Osteoblast (primary cell): ENCODE measurements at regions not wholly inside any gene's neighbourhood (a gene's known extent, or its start where the extent isn't known, plus 50 kb on each side); places are given as distances from the start of the nearest gene placed in this dataset.
A peak's percentile ranks its signal among the peaks of the same experiment; 100 is the strongest.
"Not testable (repeated sequence)": the region's sequence is repeated elsewhere in the genome, so short reads cannot be mapped to it uniquely, and the experiment has no call there.

Experiments used
- DNase-seq: peaks from one replicate; pipeline ENCODE4 v3.0.0; 2011; ENCODE audit warnings: low spot score, mixed read lengths; ENCODE audit not compliant: insufficient read length; ENCODE audit errors: missing footprints
- H2AFZ ChIP-seq: 2 replicates; pipeline ENCODE4 v1.6.0; 2011; ENCODE audit warnings: mild to moderate bottlenecking, low read length
- H3K27ac ChIP-seq: 2 replicates; pipeline ENCODE4 v1.5.1; 2011; ENCODE audit warnings: mild to moderate bottlenecking, low read depth, low read length, moderate library complexity
- H3K27me3 ChIP-seq: 2 replicates; pipeline ENCODE4 v1.6.0; 2012; ENCODE audit warnings: mild to moderate bottlenecking, control low read depth, inconsistent platforms, low read length, moderate library complexity; ENCODE audit not compliant: insufficient read depth
- H3K36me3 ChIP-seq: 2 replicates; pipeline ENCODE4 v1.5.1; 2011; ENCODE audit warnings: mild to moderate bottlenecking, low read length, control low read depth, moderate library complexity; ENCODE audit not compliant: insufficient read depth
- H3K4me1 ChIP-seq: 2 replicates; pipeline ENCODE4 v1.5.1; 2011; ENCODE audit warnings: mild to moderate bottlenecking, low read length, control low read depth, moderate library complexity; ENCODE audit not compliant: insufficient read depth
- H3K4me2 ChIP-seq: 2 replicates; pipeline ENCODE4 v1.6.0; 2011; ENCODE audit warnings: mild to moderate bottlenecking, low read length; ENCODE audit not compliant: insufficient read depth
- H3K4me3 ChIP-seq: fragments of 200-600 bp; sonication (generic); 3 replicates; pipeline ENCODE4 v1.5.1; 2012; ENCODE audit warnings: mild to moderate bottlenecking, low read length, inconsistent platforms; ENCODE audit not compliant: insufficient read depth
- H3K79me2 ChIP-seq: 2 replicates; pipeline ENCODE4 v1.6.0; 2012; ENCODE audit warnings: mild to moderate bottlenecking, low read length, control low read depth, inconsistent platforms; ENCODE audit not compliant: insufficient read depth
- H3K9me3 ChIP-seq: 2 replicates; pipeline ENCODE4 v1.5.1; 2011; ENCODE audit warnings: low read depth, low read length, control low read depth
- H4K20me1 ChIP-seq: 2 replicates; pipeline ENCODE4 v1.6.0; 2012; ENCODE audit warnings: mild to moderate bottlenecking, low read length, control low read depth; ENCODE audit not compliant: insufficient read depth

DNA sequence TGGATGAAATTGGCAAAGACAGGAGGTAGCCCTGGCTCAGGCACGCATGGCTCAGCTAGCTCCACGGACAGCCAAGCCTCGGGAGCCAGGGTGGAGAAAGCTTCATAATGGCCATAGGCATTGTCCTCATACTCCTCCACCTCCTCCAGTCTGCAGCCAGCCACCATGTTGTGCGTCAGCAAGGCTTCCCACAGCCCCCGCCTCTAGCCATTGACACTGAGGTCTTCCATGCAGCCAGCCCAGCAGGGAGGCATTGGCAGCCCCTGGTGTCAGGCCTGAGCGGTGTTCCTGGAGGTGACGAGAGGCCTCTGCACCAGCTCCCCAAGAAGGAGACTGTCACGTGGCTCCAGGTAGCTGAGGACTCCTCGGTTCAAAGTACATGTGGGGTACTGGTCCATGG lies 117.0 kb upstream of the ZSCAN2 start:
- H3K27ac ChIP-seq, H3K9me3 ChIP-seq, H4K20me1 ChIP-seq, DNase-seq, H3K4me3 ChIP-seq, H2AFZ ChIP-seq, H3K79me2 ChIP-seq, H3K4me2 ChIP-seq, H3K4me1 ChIP-seq, H3K27me3 ChIP-seq, H3K36me3 ChIP-seq: not testable (repeated sequence)

DNA sequence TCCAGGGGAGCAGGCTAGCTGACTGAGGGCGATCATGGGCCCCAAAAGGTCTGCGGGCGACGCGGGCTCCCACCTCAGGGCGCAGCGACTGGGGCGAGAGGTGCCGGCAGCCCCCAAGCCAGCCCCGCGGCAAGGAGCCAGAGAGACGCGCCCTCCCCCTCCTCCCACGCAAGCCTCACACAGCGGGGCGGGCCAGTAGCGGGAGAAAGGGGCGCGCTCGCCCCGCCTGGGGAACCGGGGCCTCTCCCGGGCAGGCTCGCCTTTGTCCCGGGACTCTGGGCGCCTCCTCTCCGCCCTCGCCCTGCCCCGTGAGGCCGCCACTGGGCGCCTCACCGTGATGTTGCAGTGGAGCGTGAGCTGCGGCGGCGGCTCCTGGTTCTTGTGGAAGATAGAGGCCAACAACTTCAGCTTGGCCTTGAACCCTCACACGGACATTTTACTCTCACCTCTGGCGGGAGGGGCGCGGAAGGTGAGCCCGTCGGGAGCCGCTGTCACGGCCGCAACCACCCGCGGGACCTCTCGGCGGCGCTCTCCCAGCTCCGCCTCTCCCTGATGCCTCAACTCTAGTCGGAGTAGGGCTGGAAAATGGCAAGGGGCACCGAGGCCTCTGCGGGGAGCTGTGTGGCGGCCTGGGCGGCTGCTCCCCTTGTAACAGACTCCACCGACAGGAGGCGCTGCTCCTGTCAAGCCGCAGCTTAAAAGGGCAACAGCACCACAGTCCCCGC lies 100.5 kb upstream of the ZSCAN2 start:
- H3K4me1 ChIP-seq, H3K27ac ChIP-seq, H3K36me3 ChIP-seq, H3K4me2 ChIP-seq, H3K9me3 ChIP-seq, H3K27me3 ChIP-seq, DNase-seq, H3K79me2 ChIP-seq, H4K20me1 ChIP-seq, H2AFZ ChIP-seq: not testable (repeated sequence)
- H3K4me3 ChIP-seq = peak overlapping the region; percentile 60

DNA sequence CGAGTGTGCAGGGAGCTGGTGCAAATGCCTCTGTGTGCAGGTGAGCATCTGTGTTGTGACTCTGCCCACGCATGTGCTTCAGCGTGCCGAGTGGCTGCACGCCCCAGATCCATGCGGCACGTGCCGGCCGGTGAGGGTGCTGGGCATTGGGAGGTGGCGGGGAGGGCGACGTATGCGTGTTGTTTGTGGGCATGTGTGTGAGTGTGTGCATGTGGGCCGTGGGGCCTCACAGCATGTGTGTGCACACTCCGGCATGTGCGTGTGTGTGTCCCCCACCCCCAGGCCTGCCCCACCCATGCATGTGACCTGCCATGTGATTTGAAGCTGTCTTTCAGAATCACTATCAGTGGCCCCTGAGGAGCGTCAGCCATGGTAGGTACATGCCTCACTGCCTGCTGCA lies 97.7 kb upstream of the ZSCAN2 start:
- not testable (repeated sequence) for H4K20me1 ChIP-seq, DNase-seq, H3K4me2 ChIP-seq, H2AFZ ChIP-seq, H3K36me3 ChIP-seq, H3K9me3 ChIP-seq, H3K79me2 ChIP-seq, H3K4me1 ChIP-seq, H3K4me3 ChIP-seq, H3K27ac ChIP-seq, H3K27me3 ChIP-seq

DNA sequence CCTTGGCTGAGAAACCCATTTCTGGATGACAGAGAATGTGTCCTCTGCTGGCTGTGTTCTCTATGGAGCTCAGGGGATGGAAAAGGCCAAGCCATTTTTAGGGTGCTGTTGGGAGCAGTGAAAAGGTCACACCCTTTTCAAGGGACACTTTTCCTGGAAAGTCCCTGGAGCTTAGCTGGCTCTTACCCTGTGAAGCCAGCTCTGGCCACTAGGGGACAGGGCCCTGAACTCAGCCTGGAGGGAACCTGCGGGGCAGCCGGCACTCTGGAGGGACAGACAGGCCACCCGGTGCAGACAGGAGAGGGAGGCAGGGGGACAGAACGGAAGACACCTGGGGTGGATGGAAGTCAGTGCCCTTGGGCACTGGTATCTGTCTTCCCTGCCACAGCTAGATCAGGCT lies 95.3 kb upstream of the ZSCAN2 start:
- not testable (repeated sequence) for H3K4me2 ChIP-seq, H3K4me3 ChIP-seq, H4K20me1 ChIP-seq, H3K79me2 ChIP-seq, DNase-seq, H2AFZ ChIP-seq, H3K27me3 ChIP-seq, H3K9me3 ChIP-seq, H3K27ac ChIP-seq, H3K36me3 ChIP-seq, H3K4me1 ChIP-seq

DNA sequence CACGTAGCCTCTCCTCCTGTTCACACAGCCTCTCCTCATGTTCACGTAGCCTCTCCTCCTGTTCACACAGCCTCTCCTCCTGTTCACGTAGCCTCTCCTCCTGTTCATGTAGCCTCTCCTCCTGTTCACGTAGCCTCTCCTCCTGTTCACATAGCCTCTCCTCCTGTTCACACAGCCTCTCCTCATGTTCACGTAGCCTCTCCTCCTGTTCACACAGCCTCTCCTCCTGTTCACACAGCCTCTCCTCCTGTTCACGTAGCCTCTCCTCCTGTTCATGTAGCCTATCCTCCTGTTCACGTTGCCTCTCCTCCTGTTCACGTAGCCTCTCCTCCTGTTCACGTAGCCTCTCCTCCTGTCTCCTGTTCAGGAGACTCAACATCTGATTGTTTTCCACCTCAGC lies 88.5 kb upstream of the ZSCAN2 start:
- H3K79me2 ChIP-seq, H3K9me3 ChIP-seq, H3K27me3 ChIP-seq, H3K4me2 ChIP-seq, H3K4me1 ChIP-seq, H3K36me3 ChIP-seq, DNase-seq, H3K27ac ChIP-seq, H4K20me1 ChIP-seq, H2AFZ ChIP-seq, H3K4me3 ChIP-seq: not testable (repeated sequence)

DNA sequence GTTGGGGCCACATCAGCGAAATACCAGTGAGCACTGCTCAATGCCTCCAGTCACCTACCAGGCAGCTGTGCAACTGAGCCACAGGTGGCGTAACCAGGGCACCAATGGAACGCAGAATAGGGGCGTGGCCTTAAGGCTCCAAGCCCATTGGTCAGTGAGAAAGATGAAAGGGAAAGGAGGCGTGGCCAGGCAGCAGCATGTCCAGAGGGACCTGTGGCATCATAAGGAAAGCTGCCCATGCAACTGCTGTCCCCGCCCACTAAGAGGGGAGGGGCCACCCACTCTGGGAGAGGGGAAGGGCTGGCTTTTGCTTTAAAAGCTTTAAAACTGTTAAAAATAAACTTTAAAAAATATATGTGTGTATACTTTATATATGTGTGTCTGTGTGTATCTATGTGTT lies 84.0 kb upstream of the ZSCAN2 start:
- not testable (repeated sequence) for H3K9me3 ChIP-seq, H2AFZ ChIP-seq, H3K4me2 ChIP-seq, H3K4me1 ChIP-seq, H3K4me3 ChIP-seq, H3K27ac ChIP-seq, H3K27me3 ChIP-seq, H3K36me3 ChIP-seq, H4K20me1 ChIP-seq, DNase-seq, H3K79me2 ChIP-seq

DNA sequence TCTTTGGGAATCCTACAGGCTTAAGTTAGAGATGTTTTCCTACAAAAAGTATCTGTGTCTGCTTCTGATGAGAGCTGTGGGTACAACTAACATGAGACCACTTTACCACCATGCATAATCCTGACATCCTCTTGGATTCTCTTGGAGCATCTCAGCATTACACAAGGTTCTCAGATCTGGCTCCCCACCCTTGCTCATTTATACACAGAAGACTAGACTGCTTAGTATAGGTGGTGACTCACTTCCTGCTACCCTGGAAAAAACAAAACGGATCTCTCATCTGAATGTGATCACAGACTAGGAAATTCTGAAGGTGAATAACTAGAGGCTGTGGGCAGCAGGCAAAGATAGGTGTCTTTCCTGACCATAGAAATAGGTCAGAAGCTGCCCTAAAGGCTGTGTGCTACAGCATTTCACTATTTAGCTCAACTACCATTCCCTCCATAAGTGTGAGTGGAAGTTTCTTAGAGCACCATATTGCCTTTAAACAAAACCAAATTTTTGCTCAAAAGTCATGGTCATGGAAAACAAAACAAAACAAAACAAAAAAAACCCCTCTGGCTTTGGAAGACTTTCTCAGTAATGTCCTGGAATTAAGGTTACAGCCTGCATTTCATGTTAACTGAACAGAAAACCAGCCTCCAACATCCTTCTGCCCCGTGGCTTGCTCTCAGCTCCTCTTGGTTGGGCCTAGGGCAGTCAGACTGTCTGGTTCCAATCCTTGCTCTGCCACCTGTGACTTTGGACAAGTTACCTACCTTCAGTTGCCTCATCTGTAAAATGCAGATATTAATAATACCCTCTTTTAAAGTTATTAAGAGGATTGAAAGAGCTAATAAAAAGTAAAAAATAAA lies 75.1 kb upstream of the ZSCAN2 start:
- not testable (repeated sequence) for H4K20me1 ChIP-seq, DNase-seq, H3K9me3 ChIP-seq, H3K4me3 ChIP-seq, H3K27ac ChIP-seq, H3K36me3 ChIP-seq, H3K4me2 ChIP-seq, H3K4me1 ChIP-seq, H2AFZ ChIP-seq, H3K27me3 ChIP-seq, H3K79me2 ChIP-seq

DNA sequence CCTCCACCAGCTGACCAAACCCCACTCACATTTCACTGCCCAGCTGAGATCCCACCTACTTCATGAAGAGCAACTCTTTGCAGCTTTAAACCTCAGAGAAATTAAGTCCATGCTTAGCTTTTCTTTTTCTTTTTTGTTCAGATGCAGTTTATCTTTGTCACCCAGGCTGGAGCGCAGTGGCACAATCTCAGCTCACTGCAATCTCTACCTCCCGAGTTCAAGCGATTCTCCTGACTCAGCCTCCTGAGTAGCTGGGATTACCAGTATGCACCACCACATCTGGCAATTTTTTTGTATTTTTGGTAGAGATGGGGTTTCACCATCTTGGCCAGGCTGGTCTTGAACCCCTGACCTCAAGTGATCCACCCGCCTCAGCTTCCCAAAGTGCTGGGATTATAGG lies 70.1 kb upstream of the ZSCAN2 start:
- H4K20me1 ChIP-seq, H2AFZ ChIP-seq, H3K4me1 ChIP-seq, H3K4me2 ChIP-seq, H3K4me3 ChIP-seq, H3K36me3 ChIP-seq, H3K79me2 ChIP-seq, H3K27ac ChIP-seq, DNase-seq, H3K27me3 ChIP-seq, H3K9me3 ChIP-seq: not testable (repeated sequence)

DNA sequence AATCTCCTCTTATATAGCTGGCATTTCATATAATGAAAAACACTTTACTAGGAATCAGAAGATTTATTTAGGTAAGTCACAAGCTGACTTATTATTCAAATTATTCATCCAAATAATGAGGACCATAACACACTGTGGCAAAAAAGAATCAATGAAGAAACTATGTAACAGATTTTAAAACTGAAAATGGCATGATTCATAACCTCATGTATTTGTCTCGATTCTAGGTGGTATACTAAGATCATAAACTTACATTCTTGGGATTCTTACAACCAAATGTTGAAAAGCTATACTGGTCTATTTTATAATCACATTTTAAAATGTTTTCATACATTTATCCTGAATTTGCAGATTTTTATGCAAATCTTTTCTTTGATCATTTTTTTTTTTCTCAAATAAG lies 69.6 kb upstream of the ZSCAN2 start:
- not testable (repeated sequence) for H3K79me2 ChIP-seq, H3K4me2 ChIP-seq, H3K9me3 ChIP-seq, H3K4me3 ChIP-seq, H3K27ac ChIP-seq, H3K4me1 ChIP-seq, DNase-seq, H3K27me3 ChIP-seq, H3K36me3 ChIP-seq, H4K20me1 ChIP-seq, H2AFZ ChIP-seq
